Gastrocnemius medialis (tissue), 4 donors: ENCODE measurements at regions not wholly inside any gene's neighbourhood (a gene's known extent, or its start where the extent isn't known, plus 50 kb on each side); places are given as distances from the start of the nearest gene placed in this dataset.

Source experiments
- CTCF ChIP-seq, 5 experiments: fragments of 450-650 bp in 3 of 5; fragments of 200-600 bp in 2 of 5; sonication (generic) in 2 of 5; IDR thresholded peaks in 4 of 5; conservative IDR thresholded peaks in 1 of 5; 1 replicate in 4 of 5; 2 replicates in 1 of 5; pipeline ENCODE4 v1.5.1; 2016 to 2019; ENCODE audit warnings: antibody characterized with exemption in 5 of 5, mild to moderate bottlenecking in 3 of 5, moderate library complexity in 3 of 5
- POLR2A ChIP-seq, 2 donors: fragments of 450-650 bp; IDR thresholded peaks; one replicate each; pipeline ENCODE4 v1.6.1; 2017; ENCODE audit warnings: antibody characterized with exemption in 2 of 2, mild to moderate bottlenecking in 2 of 2, moderate library complexity in 2 of 2

- no peak for TF ChIP-seq CTCF (IDR thresholded peaks at IDR 0.05 in 4 of 5, conservative IDR thresholded peaks at IDR 0.05 in 1 of 5)
- TF ChIP-seq POLR2A (IDR thresholded peaks at IDR 0.05): no peak
These were observed 482.2 kb upstream of the CELF4 start for GRCh38 chr18:38047820-38048219.
